ENCODE measurements at regions not wholly inside any gene's neighbourhood (a gene's known extent, or its start where the extent isn't known, plus 50 kb on each side); places are given as distances from the start of the nearest gene placed in this dataset.
"Not testable (repeated sequence)": the region's sequence is repeated elsewhere in the genome, so short reads cannot be mapped to it uniquely, and the experiment has no call there.

DNA sequence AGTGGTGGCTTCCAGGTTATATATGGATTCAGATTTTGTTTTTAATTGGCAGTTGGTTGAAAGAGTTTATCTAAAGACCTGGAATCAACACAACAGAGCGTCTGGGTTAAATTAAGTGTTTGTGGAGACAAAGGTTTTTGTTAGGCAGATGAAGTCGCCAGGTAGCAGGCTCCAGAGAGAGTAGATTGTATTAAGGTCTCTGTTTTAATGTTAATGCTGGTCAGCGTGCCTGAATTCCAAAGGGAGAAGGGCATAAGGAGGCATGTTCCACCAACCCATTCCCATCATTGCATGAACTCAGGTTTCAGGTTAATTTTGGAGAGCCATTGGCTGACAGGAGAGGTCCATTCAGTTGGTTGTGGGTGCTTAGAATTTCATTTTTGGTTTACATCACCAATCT lies 744.1 kb upstream of the GJE1 start:
- DNase-seq, result no peak

DNA sequence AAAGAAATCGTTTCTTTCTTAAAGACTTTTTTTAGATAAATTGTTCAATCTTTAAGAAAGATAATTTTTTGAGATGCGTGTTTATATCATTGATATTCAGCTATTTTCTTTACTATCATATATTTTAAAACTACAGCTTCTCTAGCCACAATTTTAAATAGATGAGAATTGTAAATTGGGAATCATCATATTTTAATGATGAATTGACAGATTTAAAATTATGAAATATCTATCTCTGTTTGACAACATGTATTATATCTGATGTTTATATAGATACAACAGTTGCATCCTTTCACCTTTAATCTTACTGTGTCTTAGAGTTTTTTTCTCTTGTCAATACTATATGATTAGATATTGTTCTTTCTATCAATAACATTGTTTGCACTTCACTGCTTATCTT lies 762.3 kb upstream of the GJE1 start:
- no peak for DNase-seq

DNA sequence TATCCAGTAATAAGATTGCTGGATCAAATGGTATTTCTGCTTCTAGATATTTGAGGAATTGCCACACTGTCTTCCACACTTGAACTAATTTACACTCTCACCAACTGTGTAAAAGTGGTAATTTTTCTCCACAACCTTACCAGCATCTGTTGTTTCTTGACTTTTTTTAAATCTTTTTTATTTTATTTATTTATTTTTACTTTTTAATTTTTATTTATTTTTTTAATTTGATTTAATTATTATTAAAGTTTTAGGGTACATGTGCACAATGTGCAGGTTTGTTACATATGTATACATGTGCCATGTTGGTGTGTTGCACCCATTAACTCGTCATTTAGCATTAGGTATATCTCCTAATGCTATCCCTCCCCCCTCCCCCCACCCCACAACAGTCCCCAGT lies 765.9 kb upstream of the GJE1 start:
- not testable (repeated sequence) for DNase-seq

DNA sequence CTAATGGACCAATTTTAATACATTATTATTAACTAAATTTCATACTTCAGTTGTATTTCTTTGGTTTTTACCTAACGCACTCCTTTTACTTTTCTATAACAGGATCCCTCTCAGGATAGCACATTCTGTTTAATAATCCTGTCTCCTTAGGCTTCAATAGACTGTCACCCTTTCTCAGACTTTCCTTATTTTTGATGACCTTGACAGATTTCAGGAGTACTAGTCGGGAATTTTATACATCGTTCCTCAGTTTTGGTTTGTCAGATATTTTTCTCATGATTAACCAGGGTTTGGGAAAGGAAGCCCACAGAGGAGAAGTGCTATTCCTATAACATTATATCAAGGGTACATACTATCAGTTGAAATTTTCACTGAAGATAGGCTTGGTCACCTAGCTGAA lies 768.0 kb upstream of the GJE1 start:
- no peak for DNase-seq

GRCh38 chr6:141364232-141364631 lies 768.5 kb upstream of the GJE1 start:
- DNase-seq, result no peak

DNA sequence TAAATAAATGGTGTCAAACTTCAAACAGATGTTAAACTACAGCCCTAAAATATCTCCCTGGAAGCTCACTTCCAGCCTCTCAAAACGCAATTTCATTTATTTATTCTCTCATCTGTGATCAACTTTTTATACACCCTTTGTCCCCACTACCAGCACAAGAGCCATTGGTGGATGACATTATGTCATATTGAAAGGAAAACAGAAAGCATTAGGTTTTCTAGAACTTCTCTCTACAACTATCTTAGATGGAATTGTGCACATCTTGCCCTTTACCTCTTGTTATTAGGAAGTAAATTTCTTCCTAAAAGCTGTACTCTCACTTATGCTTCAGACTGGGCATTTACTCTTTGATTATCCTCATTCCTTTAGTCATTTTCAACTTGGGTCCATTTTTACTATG lies 771.2 kb upstream of the GJE1 start:
- no peak for DNase-seq

DNA sequence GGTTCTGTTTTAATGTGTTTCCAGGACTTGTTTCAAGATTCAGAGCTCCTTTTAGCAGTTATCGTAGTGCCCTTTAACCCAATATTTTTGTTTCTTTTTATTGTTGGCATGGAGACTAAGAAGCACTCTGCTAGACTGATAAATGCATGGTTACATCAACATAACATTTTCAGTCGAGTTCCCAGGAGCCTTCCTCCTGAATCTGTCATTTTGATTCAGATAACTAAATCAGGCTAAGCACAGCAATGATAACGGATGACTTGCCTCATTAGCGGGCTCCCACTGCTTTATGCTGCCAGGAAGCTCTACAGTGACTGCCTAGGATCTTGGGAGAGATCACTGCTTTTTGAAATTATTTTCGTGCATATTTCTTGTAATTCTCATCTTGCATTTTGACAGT lies 772.8 kb upstream of the GJE1 start:
- DNase-seq, result no peak

DNA sequence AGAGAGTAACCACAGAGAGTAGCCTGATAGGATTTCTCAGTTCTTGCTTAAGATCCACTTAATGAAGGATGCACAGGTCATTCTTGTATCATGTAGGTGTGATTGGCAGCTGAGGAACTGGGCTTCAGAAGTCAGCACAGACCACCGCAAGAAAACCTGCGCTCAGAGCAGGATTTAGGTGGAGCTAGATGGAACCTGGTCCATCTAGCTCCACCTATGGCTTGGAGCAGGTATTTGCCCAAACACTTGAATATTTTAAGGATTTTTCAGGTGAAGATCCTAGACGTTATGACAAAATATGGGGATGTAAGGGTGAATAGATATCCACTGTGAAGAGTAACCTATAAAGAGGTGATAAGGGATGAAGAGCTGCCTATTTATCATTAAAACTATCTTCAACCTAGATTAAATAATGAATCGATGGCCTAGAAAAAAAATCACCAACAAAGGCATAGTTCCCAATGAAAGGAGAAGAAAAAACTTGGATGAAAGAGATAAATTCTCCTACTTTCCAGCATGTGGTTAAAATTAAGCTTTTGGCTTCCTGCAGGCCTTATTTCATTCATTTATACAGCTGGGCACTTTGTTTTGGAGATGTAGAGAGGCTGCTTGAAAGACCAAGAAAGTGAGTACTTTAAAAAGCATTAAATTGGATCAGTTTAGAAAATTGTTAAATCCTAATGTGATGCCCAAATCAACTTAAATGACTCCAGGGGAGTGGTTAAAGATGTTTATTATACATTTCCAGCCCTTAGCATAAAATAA lies 778.4 kb upstream of the GJE1 start:
- DNase-seq, result no peak

DNA sequence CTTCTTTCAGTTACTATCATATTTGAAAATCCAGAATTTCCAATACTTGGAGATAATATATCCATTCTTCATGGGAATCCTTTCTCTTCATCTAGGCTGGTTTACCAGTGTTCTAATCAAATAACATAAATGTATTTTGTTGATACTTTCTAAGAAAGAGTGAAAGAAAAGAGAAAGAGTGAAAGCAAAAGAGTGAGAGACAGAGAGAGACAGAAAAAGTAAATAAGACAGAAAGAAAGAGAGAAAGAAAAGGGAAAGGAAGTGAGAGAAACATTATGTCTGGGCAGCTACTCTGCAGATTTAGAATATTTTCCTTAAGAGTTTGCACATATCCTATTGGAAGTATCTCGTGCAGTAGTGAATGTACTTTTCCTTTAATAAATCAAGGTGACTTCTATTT lies 781.0 kb upstream of the GJE1 start:
- no peak for DNase-seq

- no peak for DNase-seq
Measured at GRCh38 chr6:141349710-141350109, 783.0 kb upstream of the GJE1 start.

- DNase-seq, result no peak
Measured at GRCh38 chr6:141347906-141348492, 784.7 kb upstream of the GJE1 start.

DNA sequence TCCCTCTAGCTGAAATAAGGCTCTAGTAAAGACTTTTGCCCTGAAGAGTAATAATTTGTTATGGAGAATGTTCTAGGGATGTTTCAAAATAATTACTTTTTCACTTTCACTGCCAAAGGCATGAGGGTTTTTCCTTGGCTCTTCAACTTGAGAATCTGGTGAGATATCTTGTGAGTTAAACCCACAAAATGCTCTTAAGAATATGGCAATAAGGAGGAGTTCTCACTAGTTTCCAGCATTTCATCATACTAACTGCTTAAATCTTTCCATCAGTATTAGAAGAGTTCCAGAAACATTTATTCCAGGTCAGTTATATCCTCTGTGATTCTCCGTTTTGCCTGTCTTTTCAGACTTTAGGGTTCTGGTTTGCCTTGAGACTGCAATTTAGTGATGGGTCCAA lies 785.6 kb upstream of the GJE1 start:
- DNase-seq, result no peak

DNA sequence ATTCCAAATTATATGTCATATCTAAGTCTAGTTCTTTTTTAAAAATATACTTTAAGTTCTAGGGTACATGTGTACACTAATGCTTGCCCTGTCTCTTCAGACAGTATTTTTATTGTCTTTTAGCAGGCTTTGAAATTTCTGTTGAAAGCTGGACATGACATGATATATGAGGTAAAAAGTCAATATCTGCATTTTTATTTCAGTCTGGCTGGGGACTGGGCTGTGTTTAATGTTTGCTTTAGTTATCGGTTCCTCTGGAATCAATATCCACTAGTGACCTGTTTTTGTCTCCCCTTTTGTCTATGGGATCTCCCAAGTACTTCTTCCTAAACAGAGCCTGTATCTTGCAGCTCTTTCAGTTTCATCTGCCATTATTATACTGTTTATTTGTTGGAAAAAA lies 786.2 kb upstream of the GJE1 start:
- no peak for DNase-seq

DNA sequence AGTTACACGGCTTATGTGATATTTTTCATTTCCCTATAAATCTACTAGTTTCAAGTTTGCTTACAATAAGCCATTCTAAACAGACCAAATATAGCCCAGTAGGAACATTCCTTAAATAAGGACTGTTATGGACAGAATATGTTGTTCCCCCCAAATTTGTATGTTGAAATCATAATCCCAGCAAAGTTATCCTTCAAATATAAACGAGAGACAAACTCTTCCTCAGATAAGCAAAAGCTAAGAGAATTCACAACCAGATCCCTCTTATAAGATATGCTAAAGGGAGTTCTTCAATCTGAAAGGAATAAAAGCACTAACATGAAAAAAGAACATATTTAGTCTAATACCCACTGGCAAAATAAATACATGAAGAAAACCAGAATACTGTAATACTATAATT lies 795.5 kb upstream of the GJE1 start:
- DNase-seq, result no peak

DNA sequence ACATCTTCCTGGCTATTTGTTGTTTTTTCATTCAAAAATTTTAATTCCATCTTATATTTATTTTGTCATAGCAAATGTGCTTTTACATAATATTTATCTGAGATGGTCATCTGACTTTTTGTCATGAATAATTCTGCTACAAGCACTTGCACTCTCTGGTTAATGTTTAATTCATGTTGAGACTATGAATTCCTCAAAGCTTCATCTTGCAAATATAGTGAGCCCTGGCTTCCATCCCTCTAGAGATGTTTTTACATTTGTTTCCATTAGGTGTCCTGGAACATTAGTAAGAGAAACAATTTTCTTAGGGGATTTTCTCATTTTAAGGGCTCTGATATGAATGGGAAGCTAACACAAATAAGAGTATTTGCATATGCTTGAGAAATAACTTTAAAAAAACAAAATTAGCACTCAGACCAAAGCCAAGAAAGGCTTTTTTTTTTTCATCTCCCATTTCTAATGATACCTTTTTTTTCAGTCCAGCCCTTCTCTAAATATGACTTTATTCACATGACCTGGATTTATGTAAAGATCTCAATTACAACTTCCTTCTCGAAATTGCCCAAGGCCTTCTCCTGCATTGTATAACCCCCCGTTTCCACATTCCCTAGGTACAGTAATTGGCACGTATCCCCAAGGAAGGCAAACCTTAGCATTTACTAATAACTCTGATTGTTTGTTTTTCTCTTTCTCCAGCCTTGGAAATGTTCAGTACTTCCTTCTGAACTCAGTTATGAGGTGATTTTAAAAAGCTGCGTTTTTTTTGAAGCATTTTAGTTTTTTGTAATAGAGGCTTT lies 797.0 kb upstream of the GJE1 start:
- no peak for DNase-seq

DNA sequence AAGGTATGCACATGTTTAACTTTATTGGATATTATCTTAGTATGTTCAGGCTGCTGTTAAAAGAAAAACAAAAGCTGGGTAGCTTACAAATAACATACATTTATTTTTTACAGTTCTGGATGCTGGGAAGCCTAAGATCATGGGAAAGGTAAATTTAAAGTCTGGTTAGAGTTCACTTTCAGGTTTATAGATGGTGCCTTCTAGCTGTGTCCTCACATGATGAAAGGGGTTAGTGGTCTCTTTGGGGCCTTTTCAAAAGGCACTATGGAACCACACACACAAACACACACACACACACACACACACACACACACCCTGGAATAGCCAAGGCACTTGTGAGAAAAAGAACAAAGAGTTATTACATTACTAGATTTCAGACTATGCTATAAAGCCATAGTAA lies 805.8 kb upstream of the GJE1 start:
- no peak for DNase-seq

GRCh38 chr6:141326426-141326825 lies 806.3 kb upstream of the GJE1 start:
- DNase-seq, result peak; percentile 50

GRCh38 chr6:141321493-141322347 lies 811.0 kb upstream of the GJE1 start:
- no peak for DNase-seq

GRCh38 chr6:141316236-141316635 lies 816.5 kb upstream of the GJE1 start:
- no peak for DNase-seq

DNA sequence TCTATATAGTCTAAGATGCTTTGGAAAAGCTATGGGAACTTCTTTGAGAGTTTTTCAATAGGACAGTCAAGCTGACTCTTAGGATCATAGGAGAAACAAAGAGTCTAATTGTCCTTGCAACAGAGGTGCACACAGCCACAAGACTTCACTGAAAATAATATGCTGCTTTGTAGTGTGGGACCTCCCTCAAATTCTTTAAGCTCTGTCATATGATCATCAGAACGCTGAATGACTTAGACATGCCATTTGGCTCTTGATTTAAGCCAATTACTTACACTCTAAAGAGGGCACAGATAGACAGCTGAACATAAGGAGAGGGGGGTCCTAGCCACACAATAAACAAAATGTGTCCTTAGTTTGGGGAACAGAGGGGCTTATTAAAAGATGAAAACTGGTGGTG lies 818.7 kb upstream of the GJE1 start:
- no peak for DNase-seq

DNA sequence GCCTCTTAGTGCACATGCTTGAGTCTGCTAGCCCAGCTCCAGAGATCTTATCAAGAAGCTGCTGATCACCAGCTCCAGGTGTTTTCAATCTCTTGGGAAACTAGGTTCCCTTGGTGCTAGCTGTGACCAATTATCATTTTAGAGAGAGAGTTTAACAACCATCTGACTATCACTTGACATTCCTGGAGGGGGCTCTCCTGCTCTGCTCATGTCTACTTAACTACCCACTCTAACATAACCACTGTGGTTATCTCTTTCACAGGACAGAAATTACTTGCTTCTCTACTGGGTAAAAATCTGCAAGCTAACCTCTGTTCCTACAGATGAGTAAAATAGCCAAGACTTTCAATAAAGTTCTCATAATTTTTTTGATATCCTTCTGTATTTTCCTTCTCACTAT lies 823.4 kb upstream of the GJE1 start:
- DNase-seq, result peak; percentile 23

- DNase-seq, result no peak
Measured at GRCh38 chr6:141307309-141307998, 825.3 kb upstream of the GJE1 start.

GRCh38 chr6:141303907-141304306 lies 828.8 kb upstream of the GJE1 start:
- DNase-seq, result no peak

Measured in CD4-positive, alpha-beta T cell treated with Interleukin-21 for 1 hour (primary cell).